HG02981 (cell line): ENCODE measurements at regions not wholly inside any gene's neighbourhood (a gene's known extent, or its start where the extent isn't known, plus 50 kb on each side); places are given as distances from the start of the nearest gene placed in this dataset.
"Not testable (repeated sequence)": the region's sequence is repeated elsewhere in the genome, so short reads cannot be mapped to it uniquely, and the experiment has no call there.

Experiments used
- ATAC-seq: cut with Tn5 transposase; IDR thresholded peaks from one replicate; pipeline ENCODE4 v1.9.1; 2021; ENCODE audit warnings: mild to moderate bottlenecking, moderate library complexity; ENCODE audit not compliant: unreplicated experiment

DNA sequence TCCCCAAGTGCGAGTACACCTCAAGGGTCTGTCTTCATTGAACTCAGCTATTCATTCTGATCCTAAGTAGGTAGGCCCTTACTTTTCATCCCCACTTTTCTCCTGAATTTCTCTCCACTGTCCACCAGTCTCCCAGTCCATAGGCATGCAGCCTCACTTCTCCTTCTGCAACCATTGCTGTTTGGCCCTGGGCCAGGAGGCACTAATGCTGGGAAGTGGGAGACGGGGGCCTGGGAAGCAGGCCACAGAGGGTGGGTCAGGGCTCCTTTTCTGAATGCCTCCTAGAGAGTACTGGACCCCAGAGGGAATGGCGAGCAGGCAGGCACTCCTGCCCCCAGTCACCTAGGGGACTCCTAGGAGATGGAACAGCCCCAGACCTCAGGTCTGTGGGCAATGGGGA is 203.5 kb upstream of the RPL34 start:
- ATAC-seq: no peak

DNA sequence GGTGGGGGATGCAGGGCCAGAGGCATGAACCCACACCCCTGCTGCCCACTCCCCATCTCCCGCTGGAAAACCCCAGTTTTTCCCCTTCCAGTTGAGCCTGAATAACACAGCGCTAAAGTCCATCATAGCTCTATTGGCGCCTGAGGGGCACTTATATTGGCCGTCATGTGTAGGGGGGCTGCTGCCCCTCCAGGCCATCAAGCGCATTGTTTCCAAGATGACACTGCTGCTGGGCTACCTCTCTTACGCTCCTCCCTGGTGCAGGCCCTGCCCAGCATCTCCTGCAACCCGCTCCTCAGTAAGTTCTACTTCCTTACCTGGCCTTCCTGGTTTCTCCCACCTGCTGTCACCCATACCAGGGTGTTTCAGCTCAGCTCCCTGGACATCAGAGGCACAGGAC is 205.0 kb upstream of the RPL34 start:
- no peak for ATAC-seq

DNA sequence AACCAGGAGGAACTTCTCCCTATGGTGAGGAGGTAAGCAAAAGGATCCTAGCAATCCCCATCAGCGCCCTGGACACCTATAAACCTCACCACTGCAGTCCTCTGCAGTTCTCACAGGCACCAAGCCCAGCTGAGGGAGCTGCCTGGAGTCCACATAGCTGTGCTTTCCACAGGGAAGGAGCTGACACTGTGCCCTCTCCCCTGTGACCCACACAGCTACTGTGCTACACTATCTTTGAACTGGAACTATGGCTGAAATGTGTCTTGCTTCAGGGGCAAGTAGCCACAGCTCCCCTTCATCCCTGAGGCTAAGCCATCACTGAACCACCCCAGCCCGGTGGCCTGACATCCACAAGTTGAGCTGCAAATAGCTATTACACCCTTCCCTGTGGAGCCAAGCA is 208.5 kb upstream of the RPL34 start:
- no peak for ATAC-seq

DNA sequence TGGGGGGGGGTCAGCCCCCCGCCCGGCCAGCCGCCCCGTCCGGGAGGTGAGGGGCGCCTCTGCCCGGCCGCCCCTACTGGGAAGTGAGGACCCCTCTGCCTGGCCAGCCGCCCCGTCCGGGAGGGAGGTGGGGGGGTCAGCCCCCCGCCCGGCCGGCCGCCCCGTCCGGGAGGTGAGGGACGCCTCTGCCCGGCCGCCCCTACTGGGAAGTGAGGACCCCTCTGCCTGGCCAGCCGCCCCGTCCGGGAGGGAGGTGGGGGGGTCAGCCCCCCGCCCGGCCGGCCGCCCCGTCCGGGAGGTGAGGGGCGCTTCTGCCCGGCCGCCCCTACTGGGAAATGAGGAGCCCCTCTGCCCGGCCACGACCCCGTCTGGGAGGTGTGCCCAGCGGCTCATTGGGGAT is 210.7 kb upstream of the RPL34 start:
- not testable (repeated sequence) for ATAC-seq

DNA sequence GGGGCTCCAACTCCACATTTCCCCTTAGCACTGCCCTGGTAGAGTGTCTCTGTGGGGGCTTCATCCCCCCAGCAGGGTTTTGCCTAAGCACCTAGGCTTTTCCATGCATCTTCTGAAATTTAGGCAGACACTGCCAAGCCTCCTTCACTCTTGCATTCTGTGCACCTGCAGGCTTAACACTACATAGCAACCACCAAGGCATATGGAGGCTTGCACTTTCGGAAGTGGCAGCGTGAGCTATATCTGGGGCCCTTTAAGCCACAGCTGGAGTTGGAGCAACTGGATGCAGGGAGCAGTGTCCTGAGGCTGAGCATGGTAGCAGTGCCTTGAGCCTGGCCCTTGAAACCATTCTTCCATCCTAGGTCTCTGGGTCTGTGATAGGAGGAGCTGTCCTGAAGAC is 214.8 kb upstream of the RPL34 start:
- ATAC-seq: no peak

DNA sequence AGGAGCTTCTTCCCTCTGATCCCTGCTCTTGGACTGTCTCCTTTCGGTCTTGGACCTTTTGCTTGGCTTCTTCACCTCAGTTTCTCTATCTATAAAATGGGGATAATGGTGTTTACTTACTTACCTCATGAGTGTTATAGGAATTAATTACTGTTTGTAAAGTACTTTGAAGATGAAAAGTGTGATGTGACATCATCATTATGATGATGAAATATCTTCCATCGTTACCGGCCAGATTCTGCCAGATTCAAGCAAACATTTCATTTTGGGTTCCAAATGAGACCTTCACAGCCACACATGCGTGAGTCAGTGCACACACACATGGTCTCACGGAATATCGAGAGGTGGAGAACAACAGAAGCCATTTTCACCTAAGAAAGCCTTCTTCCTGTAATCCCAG is 220.1 kb upstream of the RPL34 start:
- ATAC-seq: no peak

DNA sequence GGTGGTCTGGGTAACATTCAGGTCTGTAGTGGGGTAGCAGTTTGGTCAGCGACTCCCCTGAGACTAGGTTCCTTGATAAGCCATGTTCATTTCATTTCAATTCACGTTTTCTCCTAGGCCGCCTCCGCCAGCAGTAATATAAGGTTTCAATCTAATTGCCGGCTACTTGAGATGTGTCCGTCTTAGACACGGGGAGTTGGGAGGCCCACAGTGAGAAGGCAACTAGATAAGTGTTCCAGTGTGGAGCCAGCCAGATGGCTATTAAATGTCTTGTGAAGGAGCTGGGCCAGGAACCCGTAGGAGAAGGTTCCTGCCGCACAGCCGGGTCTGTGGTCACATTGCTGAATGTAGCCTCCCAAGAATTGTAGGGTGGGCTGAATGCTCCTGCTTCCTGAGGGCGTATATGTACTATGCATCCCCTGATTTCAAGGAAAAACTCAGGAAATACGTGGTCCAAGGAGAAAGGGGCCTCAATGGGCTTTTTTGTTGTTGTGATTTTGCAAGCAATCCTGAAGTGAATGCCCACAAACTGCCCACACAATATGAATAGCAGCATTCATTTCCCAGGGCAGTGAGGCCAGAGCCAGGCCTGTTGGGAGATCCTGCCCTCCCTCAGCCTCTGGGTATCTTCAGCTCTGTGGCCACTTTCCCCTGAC is 220.6 kb upstream of the RPL34 start:
- no peak for ATAC-seq

DNA sequence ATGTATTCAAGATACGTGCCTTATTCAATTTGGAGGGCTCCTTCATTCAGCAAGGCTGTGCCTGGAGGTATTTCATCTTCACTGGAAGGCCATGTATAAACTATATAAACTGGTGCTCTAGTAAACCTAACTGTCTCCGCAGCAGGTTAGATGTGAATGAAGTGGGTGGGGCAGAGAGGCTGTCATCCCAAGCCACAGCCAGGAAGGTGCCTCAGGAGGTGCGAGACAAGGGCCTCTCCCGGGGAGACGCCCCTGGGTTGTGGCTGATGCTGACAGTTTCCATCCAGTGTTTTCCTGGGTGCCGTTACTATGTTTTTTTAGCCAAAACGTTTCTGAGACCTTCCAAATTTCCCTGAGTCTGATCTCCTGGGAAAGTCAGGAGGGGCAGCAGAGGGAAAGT is 221.5 kb upstream of the RPL34 start:
- ATAC-seq: no peak

DNA sequence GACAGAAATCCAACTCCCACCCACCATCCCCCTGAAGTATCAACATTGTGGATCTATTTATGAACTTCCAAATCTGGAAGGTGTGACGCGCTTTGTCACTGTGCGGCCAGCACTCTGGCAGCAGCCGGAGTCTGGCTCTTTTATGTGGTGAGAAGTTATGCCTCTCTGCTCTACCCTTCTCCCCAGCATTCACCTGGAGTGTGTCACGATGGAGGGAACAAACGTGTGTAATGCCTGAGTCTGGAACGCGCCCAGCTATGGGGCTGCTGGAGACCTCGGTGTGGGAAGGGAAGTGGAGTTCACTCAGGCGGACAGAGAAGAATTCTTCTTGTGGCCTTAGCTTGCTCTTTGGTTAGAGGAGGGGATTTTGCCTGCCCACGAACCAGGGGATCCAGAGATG is 222.1 kb upstream of the RPL34 start:
- no peak for ATAC-seq

DNA sequence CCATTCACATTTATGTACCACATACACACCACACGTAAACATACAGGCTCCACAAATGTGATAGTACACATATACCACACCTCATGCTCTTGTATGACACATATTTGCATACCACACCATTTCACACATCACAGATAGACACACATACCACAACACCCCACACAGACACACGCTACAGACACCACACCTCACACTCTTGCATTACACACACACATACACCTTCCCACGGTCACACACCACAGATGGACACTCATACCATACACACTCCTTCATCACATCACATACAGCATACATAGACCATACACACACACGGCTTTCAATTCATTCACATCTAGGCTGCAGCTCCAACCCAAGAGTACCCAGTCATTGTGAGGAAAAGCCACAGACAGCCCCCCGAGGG is 222.5 kb upstream of the RPL34 start:
- ATAC-seq: no peak

DNA sequence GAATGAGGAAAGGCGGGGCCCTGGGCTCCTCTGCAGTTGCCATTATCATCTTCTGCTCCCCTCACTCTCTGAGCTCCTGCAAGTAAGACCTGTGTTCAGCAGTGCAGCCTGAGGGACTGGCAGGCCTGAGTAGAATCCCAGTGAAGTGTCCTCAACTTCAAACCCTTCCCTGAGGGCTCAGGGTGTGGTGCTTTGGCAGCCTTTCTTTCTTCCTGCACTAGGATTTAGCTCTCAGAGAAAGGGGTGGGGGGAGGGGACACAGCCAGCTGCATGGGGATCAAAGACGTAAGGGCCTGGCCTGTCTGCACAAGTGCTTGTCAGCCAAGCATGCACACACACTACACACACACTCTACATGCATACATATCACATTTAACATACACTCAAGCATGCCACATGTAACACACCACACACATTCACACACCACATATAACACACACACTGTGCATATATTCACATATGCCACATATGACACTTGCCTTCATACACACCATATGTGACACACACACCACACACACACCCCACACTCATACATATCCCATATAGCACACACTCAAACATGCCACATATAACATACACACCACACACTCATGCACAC is 223.4 kb upstream of the RPL34 start:
- no peak for ATAC-seq

DNA sequence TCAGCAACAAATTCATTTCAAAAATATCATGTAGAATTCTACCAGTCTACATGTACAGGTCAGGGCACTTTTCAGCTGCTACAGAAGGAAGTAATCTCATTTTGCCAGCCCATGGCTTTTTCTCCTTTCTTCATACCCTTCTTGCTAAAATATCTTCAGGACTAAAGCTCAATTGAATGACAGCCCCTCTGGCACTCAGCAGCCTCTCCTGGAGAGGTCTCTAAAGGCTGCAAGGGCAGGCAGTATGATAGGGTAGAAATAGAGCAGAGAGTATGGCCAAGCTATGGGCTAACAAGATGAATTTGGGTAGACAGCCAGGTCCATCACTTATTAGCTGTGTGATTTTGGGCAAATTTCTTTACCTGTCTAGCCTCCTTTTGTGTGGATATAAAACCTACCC is 224.6 kb upstream of the RPL34 start:
- no peak for ATAC-seq

DNA sequence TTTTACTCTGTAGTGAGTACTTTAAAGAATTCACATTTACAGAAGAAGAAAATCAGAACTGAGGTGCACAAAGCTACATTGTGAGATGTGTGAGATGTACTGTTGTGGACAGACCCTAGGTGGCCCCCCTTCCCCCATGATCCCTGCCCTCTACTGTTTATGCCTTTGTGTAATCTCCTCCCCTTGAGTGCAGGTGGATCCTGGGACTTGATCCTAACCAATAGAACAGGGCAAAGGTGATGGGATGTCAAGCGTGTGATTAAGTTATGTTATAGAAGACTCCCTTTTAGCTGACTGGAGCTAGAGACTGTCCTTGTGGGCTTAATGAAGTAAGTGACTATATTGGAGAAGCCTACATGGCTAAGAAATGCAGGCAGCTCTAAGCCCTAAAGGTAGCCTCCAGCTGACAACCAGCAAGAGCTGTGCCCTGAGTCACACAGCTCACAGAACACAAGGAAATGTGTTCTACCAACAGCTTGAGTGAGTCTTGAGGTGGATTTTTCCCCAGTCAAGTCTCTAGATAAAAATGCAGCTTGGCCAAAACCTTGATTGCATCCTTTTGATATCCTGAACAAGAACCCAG is 225.2 kb upstream of the LEF1 start:
- ATAC-seq: no peak

DNA sequence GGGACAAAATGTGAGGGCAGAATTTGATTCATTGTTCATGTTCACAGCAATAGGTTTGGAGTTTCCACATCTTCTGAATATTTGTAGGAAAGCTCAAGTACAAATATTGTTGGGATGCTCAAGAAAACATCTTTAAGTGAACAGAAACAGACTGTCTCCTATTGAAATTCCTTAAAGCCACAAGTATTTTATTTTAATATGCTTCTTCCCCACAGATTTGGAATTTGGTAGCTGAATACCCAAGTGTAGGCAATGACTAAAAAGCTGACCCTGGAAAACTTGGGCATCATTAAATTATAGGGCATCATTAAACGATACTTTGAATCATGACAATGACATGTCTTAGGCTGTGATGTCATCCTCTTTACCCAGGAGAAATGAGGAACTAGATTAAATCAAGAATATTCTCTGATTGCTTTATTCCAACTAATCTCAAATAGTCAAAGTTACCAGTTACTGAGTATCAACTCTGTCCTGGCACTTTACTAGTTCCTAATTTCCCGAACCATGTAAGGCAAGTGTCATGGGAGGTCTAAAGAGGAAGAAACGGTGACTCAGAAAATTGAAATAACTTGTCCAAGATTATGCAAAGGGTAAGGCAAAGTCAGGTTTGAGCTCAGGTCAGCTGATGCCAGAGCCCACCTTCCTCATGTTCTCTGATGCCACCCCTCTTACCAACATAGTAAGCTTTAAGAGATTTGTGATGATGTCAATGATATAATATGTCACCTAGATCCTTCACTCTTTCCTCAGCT is 223.1 kb upstream of the LEF1 start:
- no peak for ATAC-seq

DNA sequence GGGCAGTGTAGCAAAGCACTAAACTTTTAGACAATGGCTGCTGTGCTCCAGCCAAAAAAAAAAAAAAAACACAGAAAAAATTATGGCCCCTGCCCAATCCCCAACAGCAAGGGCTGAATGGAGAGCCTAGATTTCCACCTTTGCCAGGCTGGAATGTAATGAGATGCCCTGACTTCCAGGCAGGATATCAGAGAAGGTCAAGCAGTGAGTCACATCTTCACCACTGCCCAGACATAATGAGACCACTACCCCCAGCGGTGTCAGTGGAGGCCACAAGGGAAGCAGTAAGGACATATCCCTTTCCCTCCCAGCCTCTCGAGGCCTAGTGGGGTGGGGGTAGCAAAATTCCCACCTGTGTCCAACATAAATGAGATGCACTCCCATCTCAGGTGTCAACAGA is 216.3 kb upstream of the LEF1 start:
- ATAC-seq: no peak

DNA sequence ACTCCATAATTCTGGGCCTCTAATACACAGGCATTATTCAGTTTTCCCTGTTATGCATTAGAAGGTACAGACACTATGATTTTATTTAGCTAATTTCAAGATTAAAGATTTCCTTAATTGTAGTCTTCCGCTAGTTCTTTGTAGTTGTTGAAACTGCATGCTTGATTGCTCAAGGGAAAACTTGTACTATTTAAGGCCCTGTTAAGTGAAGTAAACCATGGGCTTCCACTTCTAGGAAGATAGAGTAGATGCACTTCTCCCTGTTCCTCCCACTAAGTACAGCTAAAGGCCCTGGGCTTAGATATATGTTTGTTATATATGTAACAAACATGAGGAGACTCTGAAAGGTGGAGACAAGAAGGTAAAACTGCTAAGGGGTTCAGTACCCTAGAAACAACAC is 215.8 kb upstream of the LEF1 start:
- ATAC-seq: no peak

DNA sequence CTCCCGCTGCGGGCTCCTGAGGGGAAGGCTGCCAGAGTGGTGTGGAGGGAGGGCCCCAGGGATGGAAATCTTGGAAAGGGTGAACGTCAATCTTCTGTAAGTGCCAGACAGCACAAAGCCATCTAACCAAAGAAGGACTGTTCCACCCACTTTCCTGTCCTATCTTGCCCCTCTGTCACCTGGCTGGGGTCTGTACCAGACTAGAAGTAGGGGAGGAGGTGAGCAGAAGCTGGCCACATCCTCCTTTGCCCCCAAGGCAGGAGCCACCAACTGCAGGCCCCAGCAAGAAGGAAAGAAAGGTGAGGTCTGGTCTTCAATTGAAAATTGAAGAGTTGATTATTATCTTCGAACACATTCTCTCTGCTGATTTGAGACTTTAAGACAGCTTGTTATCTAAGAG is 214.4 kb upstream of the LEF1 start:
- no peak for ATAC-seq

DNA sequence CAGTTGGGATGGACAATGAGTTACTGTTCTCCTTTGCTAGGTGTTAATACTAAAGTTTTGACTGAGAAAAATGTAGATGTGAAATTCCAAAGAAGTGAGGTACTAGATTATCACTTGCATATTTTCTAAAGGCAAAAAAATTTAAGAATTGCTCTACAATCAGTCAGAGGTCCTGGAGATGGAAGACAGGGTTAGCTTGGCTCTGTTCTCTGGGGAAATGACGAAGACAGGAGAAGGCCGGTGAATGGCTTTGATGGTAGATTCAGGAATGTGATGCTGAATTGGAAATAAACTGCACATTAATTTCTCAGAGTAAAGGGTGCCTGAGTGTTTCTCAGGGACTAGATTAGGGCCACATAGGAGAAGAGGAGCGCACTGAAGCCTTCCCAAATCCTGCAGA is 214.0 kb upstream of the LEF1 start:
- ATAC-seq: no peak

DNA sequence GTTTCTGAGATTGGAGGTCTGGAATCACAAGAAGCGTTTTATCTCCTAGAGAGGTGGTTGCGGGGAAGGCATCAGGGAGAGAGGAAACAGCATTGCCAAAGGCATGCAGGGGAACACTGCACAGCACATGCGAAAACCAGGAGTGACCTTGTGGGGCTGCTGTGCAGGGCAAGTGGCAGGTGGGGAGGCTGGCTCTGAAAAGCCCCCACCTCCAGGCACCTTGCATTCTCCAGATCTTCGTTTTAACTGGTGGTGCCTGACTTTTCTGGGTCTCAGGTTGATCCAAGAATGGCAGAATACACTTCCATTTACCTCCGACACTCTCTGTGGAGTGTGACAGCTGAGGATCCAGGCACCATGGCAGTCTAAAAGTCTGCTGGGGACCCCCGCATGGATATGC is 209.4 kb upstream of the LEF1 start:
- no peak for ATAC-seq

DNA sequence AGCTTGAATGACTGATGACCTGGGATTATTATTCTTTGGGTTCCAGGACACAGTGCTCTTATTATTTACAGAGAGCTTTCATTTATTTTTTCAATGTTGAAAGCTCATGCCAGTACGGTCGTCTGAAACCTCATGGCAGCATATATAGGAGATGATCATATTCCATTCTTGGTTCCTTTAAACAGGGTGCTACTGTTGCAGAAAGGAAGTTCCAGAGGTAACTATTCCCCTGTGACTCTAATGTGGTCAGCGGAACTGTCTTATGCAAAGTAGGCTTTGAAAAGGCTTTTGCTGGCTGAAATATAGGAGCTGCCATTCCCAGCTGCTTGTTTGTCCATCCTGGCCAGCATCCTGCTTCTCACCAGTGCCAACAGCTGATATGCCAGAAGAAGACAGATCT is 208.3 kb upstream of the LEF1 start:
- no peak for ATAC-seq

DNA sequence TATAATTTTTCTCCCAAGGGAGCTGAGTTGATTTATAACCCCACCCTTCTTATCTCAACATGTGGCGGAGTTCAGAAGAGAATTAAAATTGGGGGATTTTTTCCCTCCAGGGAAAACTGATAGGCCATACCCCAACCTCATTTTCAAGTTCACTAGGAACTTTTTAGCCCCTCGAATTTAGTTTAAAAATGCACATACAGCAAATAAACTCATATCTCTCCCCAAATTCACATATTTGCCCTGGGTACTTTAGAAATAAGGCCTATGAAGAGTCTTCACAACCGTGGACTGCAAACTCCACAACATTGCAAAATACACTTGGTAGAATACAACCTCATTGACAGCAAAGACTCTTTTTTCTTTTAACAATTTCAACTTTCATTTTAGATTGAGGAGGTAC is 206.7 kb upstream of the LEF1 start:
- no peak for ATAC-seq

DNA sequence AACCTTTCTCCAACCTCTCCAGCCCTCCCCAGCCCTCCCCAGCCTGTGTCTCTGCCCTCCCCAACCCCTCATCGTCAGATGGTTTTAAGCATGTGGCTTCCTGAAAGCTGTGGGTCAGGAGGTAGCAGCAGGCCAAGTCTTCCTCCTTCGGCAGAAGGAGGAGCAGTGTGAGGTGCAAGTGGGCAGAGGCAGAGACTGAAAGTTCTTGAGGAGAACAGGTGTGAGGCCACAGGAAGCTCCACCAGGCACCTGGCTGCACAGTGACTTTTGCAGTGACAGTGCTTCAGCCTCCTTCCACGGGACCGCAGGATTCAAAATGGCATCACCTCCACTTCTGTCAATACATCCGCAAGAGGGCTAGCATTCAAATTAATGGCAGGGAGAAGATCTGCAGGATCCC is 203.9 kb upstream of the LEF1 start:
- no peak for ATAC-seq
